ENCODE measurements at regions not wholly inside any gene's neighbourhood (a gene's known extent, or its start where the extent isn't known, plus 50 kb on each side); places are given as distances from the start of the nearest gene placed in this dataset.

GRCh38 chr5:152487130-152487529 is 82.1 kb upstream of the NMUR2 start:
- no peaks in the 10 kb centered on the region for H3K36me3 ChIP-seq
- TF ChIP-seq, protein P1, sequence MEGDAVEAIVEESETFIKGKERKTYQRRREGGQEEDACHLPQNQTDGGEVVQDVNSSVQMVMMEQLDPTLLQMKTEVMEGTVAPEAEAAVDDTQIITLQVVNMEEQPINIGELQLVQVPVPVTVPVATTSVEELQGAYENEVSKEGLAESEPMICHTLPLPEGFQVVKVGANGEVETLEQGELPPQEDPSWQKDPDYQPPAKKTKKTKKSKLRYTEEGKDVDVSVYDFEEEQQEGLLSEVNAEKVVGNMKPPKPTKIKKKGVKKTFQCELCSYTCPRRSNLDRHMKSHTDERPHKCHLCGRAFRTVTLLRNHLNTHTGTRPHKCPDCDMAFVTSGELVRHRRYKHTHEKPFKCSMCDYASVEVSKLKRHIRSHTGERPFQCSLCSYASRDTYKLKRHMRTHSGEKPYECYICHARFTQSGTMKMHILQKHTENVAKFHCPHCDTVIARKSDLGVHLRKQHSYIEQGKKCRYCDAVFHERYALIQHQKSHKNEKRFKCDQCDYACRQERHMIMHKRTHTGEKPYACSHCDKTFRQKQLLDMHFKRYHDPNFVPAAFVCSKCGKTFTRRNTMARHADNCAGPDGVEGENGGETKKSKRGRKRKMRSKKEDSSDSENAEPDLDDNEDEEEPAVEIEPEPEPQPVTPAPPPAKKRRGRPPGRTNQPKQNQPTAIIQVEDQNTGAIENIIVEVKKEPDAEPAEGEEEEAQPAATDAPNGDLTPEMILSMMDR (IDR thresholded peaks at IDR 0.05): no peak
- H3K27ac ChIP-seq: no peak overlapping the region
- WGBS, 2 donors: 68 to 78% methylated on average over 5 of the region's 5 CpGs
- H3K27me3 ChIP-seq: no peaks in the 10 kb centered on the region
- DNase-seq (no peak), ATAC-seq (no peak), FAIRE-seq (no peak)
- no peak overlapping the region for H3K4me3 ChIP-seq
- no peaks in the 10 kb centered on the region for H3K4me1 ChIP-seq
- no peaks in the 10 kb centered on the region for H3K9me3 ChIP-seq
- intact Hi-C loops (cut with DNase I): no loop called here

- Histone ChIP-seq H3K9me3 (no peaks in the 10 kb centered on the region), H3K27me3 (no peaks in the 10 kb centered on the region), H3K36me3 (no peaks in the 10 kb centered on the region), H3K4me3 (no peak overlapping the region), H3K4me1 (no peaks in the 10 kb centered on the region), H3K27ac (no peak overlapping the region)
- ATAC-seq (no peak), FAIRE-seq (no peak), DNase-seq (no peak)
- intact Hi-C loops (cut with DNase I): no loop called here
- WGBS, 2 donors: 68 to 79% methylated on average over 2 of the region's 2 CpGs
- TF ChIP-seq, protein P1 (IDR thresholded peaks at IDR 0.05): no peak
Observed at GRCh38 chr5:152488869-152489268, 83.8 kb upstream of the NMUR2 start.

DNA sequence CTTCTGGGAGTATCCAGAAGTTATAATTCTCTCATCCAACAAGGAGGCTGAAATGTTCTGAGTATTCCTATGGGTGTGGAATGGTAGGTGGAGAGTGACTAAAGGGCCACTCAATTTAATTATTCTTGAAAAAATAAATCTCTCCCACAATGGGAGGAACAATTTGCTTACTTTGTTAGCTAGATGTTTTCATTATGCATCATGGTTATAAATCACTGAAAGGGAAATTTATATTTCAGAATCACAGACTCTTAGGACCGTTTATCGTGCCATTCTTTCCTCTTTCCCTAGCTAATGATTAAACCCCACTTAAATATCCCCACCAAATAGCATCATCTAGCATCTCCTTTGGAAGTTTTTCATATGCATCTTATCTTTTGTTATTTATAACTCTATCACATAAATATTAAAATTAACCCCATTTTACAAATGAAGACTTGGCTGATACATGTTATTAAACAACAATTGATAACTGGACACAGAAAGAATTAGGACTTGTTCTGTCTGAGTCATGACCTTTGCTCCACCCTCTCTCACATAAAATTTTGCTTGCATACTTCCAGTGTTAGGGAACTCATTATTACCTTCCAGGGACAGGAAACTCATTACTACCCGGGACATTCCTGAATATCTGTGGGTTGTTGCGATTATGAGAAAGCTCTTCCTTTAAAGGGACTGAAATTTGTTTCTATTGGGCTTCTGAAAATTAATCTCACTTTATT is 94.9 kb upstream of the NMUR2 start:
- Histone ChIP-seq H3K4me3 (no peak overlapping the region), H3K36me3 (no peaks in the 10 kb centered on the region), H3K4me1 (no peaks in the 10 kb centered on the region), H3K9me3 (no peaks in the 10 kb centered on the region), H3K27me3 (no peaks in the 10 kb centered on the region), H3K27ac (no peak overlapping the region)
- DNase-seq (no peak), ATAC-seq (peak in 1 of 4 donors; percentile 28), FAIRE-seq (no peak)
- 35 to 47% methylated on average over 4 of the region's 4 CpGs for WGBS, 2 donors
- intact Hi-C loops (cut with DNase I): loop anchor here in 1 of 3 donors (10.0 kb wide), 1 partner anchor 675 kb away; no protein-coding TSS in a partner anchor
- TF ChIP-seq, protein P1 (IDR thresholded peaks at IDR 0.05): no peak

- no peak overlapping the region for H3K27ac ChIP-seq
- FAIRE-seq: no peak
- intact Hi-C loops (cut with DNase I): loop anchor here in 1 of 3 donors (10.0 kb wide), 1 partner anchor 676 kb away; no protein-coding TSS in a partner anchor
- TF ChIP-seq, protein P1 (IDR thresholded peaks at IDR 0.05): no peak
- no peaks in the 10 kb centered on the region for H3K4me1 ChIP-seq
- ATAC-seq: no peak
- DNase-seq: no peak
- no peaks in the 10 kb centered on the region for H3K27me3 ChIP-seq
- no peaks in the 10 kb centered on the region for H3K36me3 ChIP-seq
- H3K9me3 ChIP-seq: no peaks in the 10 kb centered on the region
- 90 to 95% methylated on average over 2 of the region's 2 CpGs for WGBS, 2 donors
- no peak overlapping the region for H3K4me3 ChIP-seq
Observed at GRCh38 chr5:152501294-152501693, 96.2 kb upstream of the NMUR2 start.

DNA sequence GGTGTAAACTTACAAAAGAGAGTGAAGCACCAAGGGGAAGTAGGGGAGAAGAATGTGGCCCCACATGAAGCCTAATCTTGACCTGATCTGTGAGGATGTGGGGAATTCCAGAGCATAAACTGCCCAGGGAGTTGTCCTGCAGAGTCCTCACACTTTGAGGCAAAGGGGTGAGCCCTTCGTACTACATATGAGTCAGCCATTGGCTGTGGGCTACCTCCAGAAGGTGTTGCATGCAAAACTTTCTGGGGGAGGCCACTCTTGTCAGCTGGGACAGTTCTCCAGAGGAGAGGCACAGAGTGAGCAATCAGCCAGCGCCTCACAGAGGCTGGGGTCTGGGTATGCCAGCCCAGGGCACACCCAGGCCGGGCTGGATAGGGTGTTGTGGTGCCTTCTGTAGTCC is 98.1 kb upstream of the NMUR2 start:
- FAIRE-seq (no peak), DNase-seq (no peak), ATAC-seq (no peak)
- WGBS, 2 donors: 69 to 90% methylated on average over 3 of the region's 3 CpGs
- H3K36me3 ChIP-seq: no peaks in the 10 kb centered on the region
- TF ChIP-seq, protein P1 (IDR thresholded peaks at IDR 0.05): no peak
- no peaks in the 10 kb centered on the region for H3K9me3 ChIP-seq
- no peaks in the 10 kb centered on the region for H3K27me3 ChIP-seq
- no peaks in the 10 kb centered on the region for H3K4me1 ChIP-seq
- no peak overlapping the region for H3K27ac ChIP-seq
- H3K4me3 ChIP-seq: no peak overlapping the region
- intact Hi-C loops (cut with DNase I): loop anchor here in 1 of 3 donors (10.0 kb wide), 1 partner anchor 678 kb away; no protein-coding TSS in a partner anchor

All from pancreas (tissue), 10 donors.